Neural cell (in vitro differentiated cells): ENCODE measurements at regions not wholly inside any gene's neighbourhood (a gene's known extent, or its start where the extent isn't known, plus 50 kb on each side); places are given as distances from the start of the nearest gene placed in this dataset.

ENCODE experiments used
- H2AFZ ChIP-seq: fragments of 200-600, 300-800 bp; sonication (generic), shearing (Covaris generic); 2 replicates; pipeline ENCODE4 v1.6.0; 2014; ENCODE audit warnings: low read depth, mild to moderate bottlenecking, antibody characterized with exemption, low read length, moderate library complexity
- H3F3A ChIP-seq: fragments of 200-600 bp; shearing (Covaris generic); 2 replicates; pipeline ENCODE4 v1.6.1; 2016; ENCODE audit warnings: mild to moderate bottlenecking, moderate library complexity, mixed read lengths, antibody characterized with exemption, low read length; ENCODE audit not compliant: insufficient read depth, poor library complexity, severe bottlenecking
- H3K27ac ChIP-seq: fragments of 200-600, 300-800 bp; sonication (generic), shearing (Covaris generic); 2 replicates; pipeline ENCODE4 v1.5.1; 2014; ENCODE audit warnings: mild to moderate bottlenecking, low read length, moderate library complexity
- H3K27me3 ChIP-seq: fragments of 300-800, 200-600 bp; sonication (generic), shearing (Covaris generic); 2 replicates; pipeline ENCODE4 v1.6.0; 2014; ENCODE audit warnings: mild to moderate bottlenecking, low read depth, low read length, moderate library complexity; ENCODE audit not compliant: insufficient read depth
- H3K36me3 ChIP-seq: fragments of 300-800, 200-600 bp; sonication (generic), shearing (Covaris generic); 2 replicates; pipeline ENCODE4 v1.5.1; 2014; ENCODE audit warnings: mild to moderate bottlenecking, antibody characterized with exemption, low read length, moderate library complexity; ENCODE audit not compliant: insufficient read depth
- H3K4me2 ChIP-seq: fragments of 300-800, 200-600 bp; sonication (generic), shearing (Covaris generic); 2 replicates; pipeline ENCODE4 v1.6.0; 2014; ENCODE audit warnings: mild to moderate bottlenecking, low read length
- H3K4me3 ChIP-seq: fragments of 300-800, 200-600 bp; sonication (generic), shearing (Covaris generic); 2 replicates; pipeline ENCODE4 v1.5.1; 2014; ENCODE audit warnings: mild to moderate bottlenecking, low read length, moderate library complexity
- H3K79me2 ChIP-seq: fragments of 200-600 bp; shearing (Covaris generic); replicated peaks from 2 replicates; pipeline ENCODE4 v1.6.0; 2014; ENCODE audit warnings: mild to moderate bottlenecking, low read length, moderate library complexity; ENCODE audit not compliant: insufficient read depth
- H3K9ac ChIP-seq: fragments of 300-800, 200-600 bp; sonication (generic), shearing (Covaris generic); 2 replicates; pipeline ENCODE4 v1.6.1; 2016; ENCODE audit warnings: mild to moderate bottlenecking, low read length, mixed read lengths
- H3K9me2 ChIP-seq: fragments of 200-600 bp; shearing (Covaris generic); 2 replicates; pipeline ENCODE4 v1.6.1; 2016; ENCODE audit warnings: mild to moderate bottlenecking, low read length, mixed read lengths; ENCODE audit not compliant: insufficient read depth
- H3K9me3 ChIP-seq: fragments of 200-600, 300-800 bp; sonication (generic), shearing (Covaris generic); 2 replicates; pipeline ENCODE4 v1.6.1; 2016; ENCODE audit warnings: mild to moderate bottlenecking, mixed run types, low read length, moderate library complexity, mixed read lengths
- H4K20me1 ChIP-seq: fragments of 200-600 bp; shearing (Covaris generic); 2 replicates; pipeline ENCODE4 v1.6.1; 2016; ENCODE audit warnings: mild to moderate bottlenecking, mixed run types; ENCODE audit not compliant: insufficient read depth
- EP300 ChIP-seq: fragments of 450-650 bp; conservative IDR thresholded peaks from 2 replicates; pipeline ENCODE4 v1.6.1; 2014; ENCODE audit warnings: antibody characterized with exemption, mild to moderate bottlenecking, moderate library complexity; ENCODE audit not compliant: poor library complexity, severe bottlenecking
- EZH2 ChIP-seq: fragments of 200-600, 300-800 bp; shearing (Covaris generic), sonication (generic); IDR thresholded peaks from 2 replicates; pipeline ENCODE4 v1.6.1; 2014; ENCODE audit warnings: antibody characterized with exemption, low read length, borderline replicate concordance, mild to moderate bottlenecking; ENCODE audit not compliant: insufficient read depth, poor library complexity, severe bottlenecking
- MXI1 ChIP-seq: fragments of 450-650 bp; conservative IDR thresholded peaks from 2 replicates; pipeline ENCODE4 v1.6.1; 2014; ENCODE audit warnings: antibody characterized with exemption, mild to moderate bottlenecking; ENCODE audit not compliant: poor library complexity, severe bottlenecking
- POLR2AphosphoS5 ChIP-seq: IDR thresholded peaks from 2 replicates; pipeline ENCODE4 v1.6.1; 2012
- RAD21 ChIP-seq: fragments of 450-650 bp; conservative IDR thresholded peaks from 2 replicates; pipeline ENCODE4 v1.6.1; 2014; ENCODE audit warnings: antibody characterized with exemption, mild to moderate bottlenecking, moderate library complexity
- SMC3 ChIP-seq: fragments of 450-650 bp; conservative IDR thresholded peaks from 2 replicates; pipeline ENCODE4 v1.6.1; 2014; ENCODE audit warnings: antibody characterized with exemption, mild to moderate bottlenecking, moderate library complexity; ENCODE audit not compliant: poor library complexity
- TAF1 ChIP-seq: IDR thresholded peaks from 2 replicates; pipeline ENCODE4 v1.6.1; 2012; ENCODE audit warnings: low read depth
- TF ChIP-seq, protein P1 (sequence below): IDR thresholded peaks from 2 replicates; pipeline ENCODE4 v1.6.1; 2012; ENCODE audit warnings: borderline replicate concordance
- TF ChIP-seq, protein P2 (sequence below): fragments of 450-650 bp; IDR thresholded peaks from 2 replicates; pipeline ENCODE4 v1.5.1; 2014; ENCODE audit warnings: antibody characterized with exemption, mild to moderate bottlenecking, moderate library complexity; ENCODE audit not compliant: poor library complexity, severe bottlenecking

DNA sequence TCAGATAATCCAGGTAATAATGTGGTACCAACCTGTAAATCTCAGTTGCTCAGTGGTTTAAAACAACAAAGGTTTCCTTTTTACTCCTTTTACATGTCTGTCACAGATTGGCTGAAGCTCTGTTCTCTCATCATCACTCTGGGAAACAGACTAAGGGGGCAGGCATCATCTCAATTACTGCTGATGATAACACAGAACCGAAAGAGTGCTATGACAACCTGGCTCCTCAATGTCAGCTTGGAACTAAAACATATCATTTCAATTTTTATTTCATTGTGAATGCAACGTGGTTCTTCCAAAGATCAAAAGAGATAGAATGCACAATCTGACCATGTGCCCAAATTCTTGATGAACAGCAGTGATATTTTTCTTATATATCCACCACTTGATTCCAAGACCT is 1315.0 kb upstream of the CDH2 start:
- no peaks in the 10 kb centered on the region for H3K36me3 ChIP-seq
- no peak overlapping the region for H3K4me3 ChIP-seq
- no peaks in the 10 kb centered on the region for H3K27me3 ChIP-seq
- H4K20me1 ChIP-seq, result no peaks in the 10 kb centered on the region
- TF ChIP-seq SMC3, result no peak
- TF ChIP-seq POLR2AphosphoS5, result peak; percentile 83
- TF ChIP-seq EP300, result peak; percentile 91
- no peak overlapping the region for H3K9ac ChIP-seq
- no peak overlapping the region for H2AFZ ChIP-seq
- H3K4me2 ChIP-seq, result no peak overlapping the region
- H3K9me2 ChIP-seq, result no peaks in the 10 kb centered on the region
- no peaks in the 10 kb centered on the region for H3K9me3 ChIP-seq
- no peaks in the 10 kb centered on the region for H3F3A ChIP-seq
- peak overlapping the region; percentile 19 for H3K27ac ChIP-seq
- H3K79me2 ChIP-seq, result no peaks in the 10 kb centered on the region

DNA sequence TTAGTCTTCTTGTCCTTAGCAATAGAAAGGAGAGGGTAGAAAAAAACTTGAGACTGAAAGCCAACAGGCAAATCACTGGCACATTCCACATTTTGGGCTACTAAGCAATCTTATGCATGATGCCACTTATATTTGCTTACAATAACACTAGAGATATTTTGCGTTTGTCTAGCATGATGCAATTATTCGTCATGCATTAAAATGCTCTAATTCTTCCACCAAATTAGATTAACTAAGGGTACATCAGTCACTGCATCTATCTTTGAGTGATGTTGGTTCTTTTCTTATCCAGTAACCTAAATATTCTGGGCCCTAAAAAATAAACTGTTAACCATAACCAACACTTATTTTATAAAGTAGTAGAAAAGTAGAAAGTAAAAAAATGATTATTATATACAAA is 1311.7 kb upstream of the CDH2 start:
- Histone ChIP-seq H2AFZ (no peak overlapping the region), H3K4me2 (no peak overlapping the region), H3K27ac (no peak overlapping the region), H3K9me3 (no peaks in the 10 kb centered on the region), H3K9me2 (no peaks in the 10 kb centered on the region), H3K79me2 (no peaks in the 10 kb centered on the region), H3F3A (no peaks in the 10 kb centered on the region), H3K9ac (no peak overlapping the region), H3K36me3 (no peaks in the 10 kb centered on the region), H3K27me3 (no peaks in the 10 kb centered on the region), H4K20me1 (no peaks in the 10 kb centered on the region), H3K4me3 (no peak overlapping the region)
- TF ChIP-seq EZH2, result no peak
- no peak for TF ChIP-seq SMC3
- TF ChIP-seq RAD21, result no peak
- no peak for TF ChIP-seq TAF1
- no peak for TF ChIP-seq MXI1
- no peak for TF ChIP-seq POLR2AphosphoS5
- TF ChIP-seq, protein P1, sequence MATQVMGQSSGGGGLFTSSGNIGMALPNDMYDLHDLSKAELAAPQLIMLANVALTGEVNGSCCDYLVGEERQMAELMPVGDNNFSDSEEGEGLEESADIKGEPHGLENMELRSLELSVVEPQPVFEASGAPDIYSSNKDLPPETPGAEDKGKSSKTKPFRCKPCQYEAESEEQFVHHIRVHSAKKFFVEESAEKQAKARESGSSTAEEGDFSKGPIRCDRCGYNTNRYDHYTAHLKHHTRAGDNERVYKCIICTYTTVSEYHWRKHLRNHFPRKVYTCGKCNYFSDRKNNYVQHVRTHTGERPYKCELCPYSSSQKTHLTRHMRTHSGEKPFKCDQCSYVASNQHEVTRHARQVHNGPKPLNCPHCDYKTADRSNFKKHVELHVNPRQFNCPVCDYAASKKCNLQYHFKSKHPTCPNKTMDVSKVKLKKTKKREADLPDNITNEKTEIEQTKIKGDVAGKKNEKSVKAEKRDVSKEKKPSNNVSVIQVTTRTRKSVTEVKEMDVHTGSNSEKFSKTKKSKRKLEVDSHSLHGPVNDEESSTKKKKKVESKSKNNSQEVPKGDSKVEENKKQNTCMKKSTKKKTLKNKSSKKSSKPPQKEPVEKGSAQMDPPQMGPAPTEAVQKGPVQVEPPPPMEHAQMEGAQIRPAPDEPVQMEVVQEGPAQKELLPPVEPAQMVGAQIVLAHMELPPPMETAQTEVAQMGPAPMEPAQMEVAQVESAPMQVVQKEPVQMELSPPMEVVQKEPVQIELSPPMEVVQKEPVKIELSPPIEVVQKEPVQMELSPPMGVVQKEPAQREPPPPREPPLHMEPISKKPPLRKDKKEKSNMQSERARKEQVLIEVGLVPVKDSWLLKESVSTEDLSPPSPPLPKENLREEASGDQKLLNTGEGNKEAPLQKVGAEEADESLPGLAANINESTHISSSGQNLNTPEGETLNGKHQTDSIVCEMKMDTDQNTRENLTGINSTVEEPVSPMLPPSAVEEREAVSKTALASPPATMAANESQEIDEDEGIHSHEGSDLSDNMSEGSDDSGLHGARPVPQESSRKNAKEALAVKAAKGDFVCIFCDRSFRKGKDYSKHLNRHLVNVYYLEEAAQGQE, result no peak
- TF ChIP-seq, protein P2, sequence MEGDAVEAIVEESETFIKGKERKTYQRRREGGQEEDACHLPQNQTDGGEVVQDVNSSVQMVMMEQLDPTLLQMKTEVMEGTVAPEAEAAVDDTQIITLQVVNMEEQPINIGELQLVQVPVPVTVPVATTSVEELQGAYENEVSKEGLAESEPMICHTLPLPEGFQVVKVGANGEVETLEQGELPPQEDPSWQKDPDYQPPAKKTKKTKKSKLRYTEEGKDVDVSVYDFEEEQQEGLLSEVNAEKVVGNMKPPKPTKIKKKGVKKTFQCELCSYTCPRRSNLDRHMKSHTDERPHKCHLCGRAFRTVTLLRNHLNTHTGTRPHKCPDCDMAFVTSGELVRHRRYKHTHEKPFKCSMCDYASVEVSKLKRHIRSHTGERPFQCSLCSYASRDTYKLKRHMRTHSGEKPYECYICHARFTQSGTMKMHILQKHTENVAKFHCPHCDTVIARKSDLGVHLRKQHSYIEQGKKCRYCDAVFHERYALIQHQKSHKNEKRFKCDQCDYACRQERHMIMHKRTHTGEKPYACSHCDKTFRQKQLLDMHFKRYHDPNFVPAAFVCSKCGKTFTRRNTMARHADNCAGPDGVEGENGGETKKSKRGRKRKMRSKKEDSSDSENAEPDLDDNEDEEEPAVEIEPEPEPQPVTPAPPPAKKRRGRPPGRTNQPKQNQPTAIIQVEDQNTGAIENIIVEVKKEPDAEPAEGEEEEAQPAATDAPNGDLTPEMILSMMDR, result no peak
- no peak for TF ChIP-seq EP300

DNA sequence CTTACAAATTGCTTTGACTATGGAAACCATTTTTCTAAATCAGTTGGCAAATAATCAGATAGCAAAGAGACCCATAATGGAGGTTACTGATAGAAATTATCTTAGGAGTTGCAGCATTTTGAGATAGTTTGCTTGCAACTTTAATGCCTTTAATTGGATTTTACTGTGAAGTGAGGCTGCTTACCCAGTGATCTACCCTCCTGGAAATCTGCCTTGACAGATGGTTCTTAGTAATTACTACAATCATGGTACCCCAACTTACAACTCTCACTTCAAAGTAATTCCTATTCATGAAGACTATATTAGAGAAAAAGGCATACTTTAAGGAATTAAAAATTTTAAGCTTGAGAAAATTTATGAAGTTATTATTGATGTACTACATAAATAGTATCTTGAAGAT is 1288.6 kb upstream of the CDH2 start:
- Histone ChIP-seq H3K9me3 (no peaks in the 10 kb centered on the region), H3K27me3 (no peaks in the 10 kb centered on the region), H2AFZ (no peak overlapping the region), H3K9me2 (no peaks in the 10 kb centered on the region), H3K4me3 (no peak overlapping the region), H3K4me2 (no peak overlapping the region), H3K27ac (no peak overlapping the region), H3K79me2 (no peaks in the 10 kb centered on the region), H3K9ac (no peak overlapping the region), H3K36me3 (no peaks in the 10 kb centered on the region), H4K20me1 (no peaks in the 10 kb centered on the region), H3F3A (no peaks in the 10 kb centered on the region)
- TF ChIP-seq, protein P1, result no peak
- TF ChIP-seq RAD21 (no peak), EZH2 (no peak), EP300 (no peak), POLR2AphosphoS5 (no peak), TAF1 (no peak), MXI1 (no peak), SMC3 (no peak)
- TF ChIP-seq, protein P2, result no peak
